Colon (tissue), 2 donors: ENCODE measurements at regions not wholly inside any gene's neighbourhood (a gene's known extent, or its start where the extent isn't known, plus 50 kb on each side); places are given as distances from the start of the nearest gene placed in this dataset.

Experiments used
- FAIRE-seq: peaks from 2 replicates; lab custom pipeline; 2012; peaks lifted over from hg19 to GRCh38; lab: Jason Lieb, UNC
- donor health status: control.
- donor health status: control.

GRCh38 chr3:177530908-177531307 lies 333.6 kb upstream of the TBL1XR1 start:
- FAIRE-seq: no peak

GRCh38 chr3:177536873-177537272 lies 339.6 kb upstream of the TBL1XR1 start:
- FAIRE-seq: no peak

GRCh38 chr3:177537612-177538011 lies 340.3 kb upstream of the TBL1XR1 start:
- FAIRE-seq: no peak

- no peak for FAIRE-seq
Measured at GRCh38 chr3:177538048-177538749, 340.9 kb upstream of the TBL1XR1 start.

- FAIRE-seq: no peak
Measured at GRCh38 chr3:177538750-177539730, 341.8 kb upstream of the TBL1XR1 start.

- FAIRE-seq: no peak
Measured at GRCh38 chr3:177541541-177541940, 344.3 kb upstream of the TBL1XR1 start.

GRCh38 chr3:177545964-177546363 lies 348.7 kb upstream of the TBL1XR1 start:
- FAIRE-seq: no peak

GRCh38 chr3:177547711-177548350 lies 350.5 kb upstream of the TBL1XR1 start:
- no peak for FAIRE-seq

- no peak for FAIRE-seq
Measured at GRCh38 chr3:177550667-177551066, 353.4 kb upstream of the TBL1XR1 start.

GRCh38 chr3:177551431-177551836 lies 354.2 kb upstream of the TBL1XR1 start:
- FAIRE-seq: no peak

- FAIRE-seq: no peak
Measured at GRCh38 chr3:177552051-177552450, 354.8 kb upstream of the TBL1XR1 start.

GRCh38 chr3:177553012-177553411 lies 355.7 kb upstream of the TBL1XR1 start:
- no peak for FAIRE-seq

- FAIRE-seq: no peak
Measured at GRCh38 chr3:177553579-177553978, 356.3 kb upstream of the TBL1XR1 start.

- no peak for FAIRE-seq
Measured at GRCh38 chr3:177554895-177555759, 357.8 kb upstream of the TBL1XR1 start.

- FAIRE-seq: no peak
Measured at GRCh38 chr3:177557548-177557947, 360.3 kb upstream of the TBL1XR1 start.

GRCh38 chr3:177561365-177561764 lies 364.1 kb upstream of the TBL1XR1 start:
- no peak for FAIRE-seq

- FAIRE-seq: no peak
Measured at GRCh38 chr3:177561769-177562392, 364.6 kb upstream of the TBL1XR1 start.

GRCh38 chr3:177563243-177563780 lies 366.0 kb upstream of the TBL1XR1 start:
- no peak for FAIRE-seq

GRCh38 chr3:177563792-177564191 lies 366.5 kb upstream of the TBL1XR1 start:
- FAIRE-seq: no peak

GRCh38 chr3:177565981-177566380 lies 368.7 kb upstream of the TBL1XR1 start:
- FAIRE-seq: no peak

- no peak for FAIRE-seq
Measured at GRCh38 chr3:177567833-177568232, 370.6 kb upstream of the TBL1XR1 start.
